GM19372 (cell line): ENCODE measurements at regions not wholly inside any gene's neighbourhood (a gene's known extent, or its start where the extent isn't known, plus 50 kb on each side); places are given as distances from the start of the nearest gene placed in this dataset.
A peak's percentile ranks its signal among the peaks of the same experiment; 100 is the strongest.

Source experiments
- ATAC-seq: cut with Tn5 transposase; IDR thresholded peaks from one replicate; pipeline ENCODE4 v1.9.1; 2021; ENCODE audit warnings: mild to moderate bottlenecking, low read depth, moderate library complexity; ENCODE audit not compliant: unreplicated experiment

GRCh38 chr2:235244255-235245220 lies 249.3 kb upstream of the AGAP1 start:
- ATAC-seq: no peak

GRCh38 chr2:235247001-235247400 lies 246.8 kb upstream of the AGAP1 start:
- ATAC-seq: no peak

- no peak for ATAC-seq
These were observed 238.2 kb upstream of the AGAP1 start for GRCh38 chr2:235255693-235256092.

GRCh38 chr2:235257590-235257989 lies 236.3 kb upstream of the AGAP1 start:
- ATAC-seq: no peak

- ATAC-seq: no peak
These were observed 231.1 kb upstream of the AGAP1 start for GRCh38 chr2:235262750-235263149.

GRCh38 chr2:235263205-235264120 lies 230.4 kb upstream of the AGAP1 start:
- ATAC-seq: no peak

GRCh38 chr2:235264121-235264493 lies 229.7 kb upstream of the AGAP1 start:
- ATAC-seq: no peak

- no peak for ATAC-seq
These were observed 229.3 kb upstream of the AGAP1 start for GRCh38 chr2:235264512-235264911.

GRCh38 chr2:235265348-235265965 lies 228.4 kb upstream of the AGAP1 start:
- no peak for ATAC-seq

- ATAC-seq: no peak
These were observed 226.6 kb upstream of the AGAP1 start for GRCh38 chr2:235267251-235267650.

- ATAC-seq: no peak
These were observed 225.3 kb upstream of the AGAP1 start for GRCh38 chr2:235268535-235268934.

GRCh38 chr2:235270291-235270690 lies 223.6 kb upstream of the AGAP1 start:
- ATAC-seq: no peak

GRCh38 chr2:235270956-235271355 lies 222.9 kb upstream of the AGAP1 start:
- peak; percentile 90 for ATAC-seq

- ATAC-seq: no peak
These were observed 221.9 kb upstream of the AGAP1 start for GRCh38 chr2:235271936-235272335.

GRCh38 chr2:235274023-235274422 lies 219.8 kb upstream of the AGAP1 start:
- ATAC-seq: no peak

GRCh38 chr2:235277485-235277884 lies 216.4 kb upstream of the AGAP1 start:
- ATAC-seq: no peak

GRCh38 chr2:235278771-235279355 lies 215.0 kb upstream of the AGAP1 start:
- no peak for ATAC-seq

- no peak for ATAC-seq
These were observed 213.9 kb upstream of the AGAP1 start for GRCh38 chr2:235279965-235280364.

GRCh38 chr2:235283246-235283645 lies 210.6 kb upstream of the AGAP1 start:
- no peak for ATAC-seq

- ATAC-seq: no peak
These were observed 207.0 kb upstream of the AGAP1 start for GRCh38 chr2:235286622-235287374.
